Activated CD8-positive, alpha-beta memory T cell treated with anti-CD3 and anti-CD28 coated beads for 4 hours (primary cell): ENCODE measurements at regions not wholly inside any gene's neighbourhood (a gene's known extent, or its start where the extent isn't known, plus 50 kb on each side); places are given as distances from the start of the nearest gene placed in this dataset.
"Not testable (repeated sequence)": the region's sequence is repeated elsewhere in the genome, so short reads cannot be mapped to it uniquely, and the experiment has no call there.

Experiments
- DNase-seq, 2 donors: peaks; one replicate each; pipeline ENCODE4 v3.0.0-alpha.2; 2020; ENCODE audit warnings: low read depth in 2 of 2

DNA sequence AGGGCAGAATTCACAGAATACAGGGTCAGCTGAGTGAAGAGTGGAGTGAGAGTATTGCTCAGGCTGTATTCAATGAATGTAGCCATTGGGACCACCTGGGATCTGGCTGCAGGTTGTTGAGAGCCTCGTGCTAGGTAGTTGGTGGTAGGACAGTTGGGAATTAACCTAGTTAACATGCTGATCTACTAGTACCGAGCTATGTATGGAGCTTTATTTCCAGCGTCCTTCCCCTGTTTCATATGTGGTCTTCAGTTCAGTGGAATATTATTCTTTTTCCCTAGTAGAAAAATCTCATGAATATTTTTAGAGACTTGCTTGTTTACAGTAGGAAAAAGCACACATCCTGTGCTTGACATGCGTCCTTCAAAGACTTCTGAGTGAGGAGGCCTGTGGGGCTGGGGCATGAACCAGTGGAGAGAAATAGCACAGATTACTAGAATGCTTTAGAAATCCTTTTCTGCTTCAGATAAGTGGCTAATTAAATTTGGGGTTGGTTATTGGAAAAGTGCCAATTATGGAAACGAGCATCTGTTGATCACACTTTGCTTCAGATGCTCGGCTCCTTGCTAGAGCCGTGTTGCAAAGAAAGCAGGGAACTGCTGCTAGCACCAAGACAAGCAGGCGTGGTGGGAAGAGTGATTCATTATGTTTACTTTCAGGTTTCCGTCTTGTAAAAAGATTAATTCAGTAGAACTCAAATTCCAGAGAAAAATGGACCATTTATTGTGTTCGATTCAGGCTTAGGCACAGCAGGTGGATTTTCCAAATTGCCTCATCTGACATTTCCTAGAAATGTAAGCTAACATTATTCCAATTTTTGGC lies 53.6 kb downstream of the ARF6 start:
- peak in 1 of 2 donors; percentile 6 for DNase-seq

GRCh38 chr14:49947506-49947905 lies 54.6 kb downstream of the ARF6 start:
- DNase-seq, result no peak

GRCh38 chr14:49950275-49951228 lies 57.7 kb downstream of the ARF6 start:
- DNase-seq, result no peak

GRCh38 chr14:49951229-49951607 lies 58.3 kb downstream of the ARF6 start:
- DNase-seq, result no peak

DNA sequence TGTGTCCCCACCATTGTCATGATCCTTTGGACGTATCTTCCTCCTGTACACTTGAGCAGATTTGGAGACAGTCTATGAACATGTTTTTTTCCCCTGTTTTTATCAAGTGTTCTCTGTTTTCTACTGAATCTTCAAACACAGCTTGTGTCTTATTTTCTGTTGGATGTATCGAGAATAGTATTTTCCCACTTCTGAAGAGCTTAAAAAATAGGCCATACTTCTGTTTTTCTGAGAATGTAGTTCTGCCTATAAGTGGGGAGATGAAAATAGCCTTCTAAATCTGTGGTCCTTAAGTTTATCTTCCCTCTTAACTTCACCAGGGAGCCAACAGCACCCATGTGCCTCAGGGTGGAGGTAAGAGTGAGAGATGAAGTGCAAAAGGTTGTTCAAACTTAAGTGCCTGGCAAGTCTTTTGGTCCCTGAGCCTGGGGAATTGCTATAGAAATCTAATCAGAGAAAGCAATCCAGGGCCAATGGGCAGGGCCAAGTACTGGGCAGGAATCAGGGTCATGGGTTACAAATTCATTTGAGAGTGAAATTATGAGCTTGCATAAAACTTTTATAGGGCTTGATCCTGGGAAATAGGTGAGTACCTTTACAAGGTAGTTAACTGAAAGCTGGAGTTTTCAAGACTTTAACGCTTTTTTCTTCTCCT lies 58.9 kb downstream of the ARF6 start:
- DNase-seq, result no peak

- DNase-seq, result no peak
These were observed 60.3 kb downstream of the ARF6 start for GRCh38 chr14:49953196-49953595.

DNA sequence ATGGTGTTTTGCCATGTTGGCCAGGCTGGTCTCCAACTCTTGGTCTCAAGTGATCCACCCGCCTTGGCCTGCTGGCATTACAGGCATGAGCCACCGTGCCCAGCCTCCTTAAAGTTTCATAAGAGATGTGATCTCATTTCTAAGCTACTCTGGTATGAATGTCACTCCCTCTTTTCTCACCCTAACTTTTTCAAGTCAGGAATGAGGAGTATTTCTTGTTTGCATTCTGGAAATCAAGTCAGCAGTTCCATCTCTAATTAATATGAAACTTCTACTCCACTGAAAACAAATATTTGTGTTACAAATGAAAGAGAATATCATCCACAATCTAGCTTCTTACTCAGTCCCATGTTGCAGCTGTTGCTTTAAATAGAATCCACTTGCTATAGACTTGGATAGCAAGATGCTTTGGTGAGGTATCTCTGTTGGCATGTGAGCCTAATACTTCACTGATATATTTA lies 61.3 kb downstream of the ARF6 start:
- DNase-seq, result no peak

GRCh38 chr14:49955024-49955423 lies 62.1 kb downstream of the ARF6 start:
- DNase-seq, result no peak

DNA sequence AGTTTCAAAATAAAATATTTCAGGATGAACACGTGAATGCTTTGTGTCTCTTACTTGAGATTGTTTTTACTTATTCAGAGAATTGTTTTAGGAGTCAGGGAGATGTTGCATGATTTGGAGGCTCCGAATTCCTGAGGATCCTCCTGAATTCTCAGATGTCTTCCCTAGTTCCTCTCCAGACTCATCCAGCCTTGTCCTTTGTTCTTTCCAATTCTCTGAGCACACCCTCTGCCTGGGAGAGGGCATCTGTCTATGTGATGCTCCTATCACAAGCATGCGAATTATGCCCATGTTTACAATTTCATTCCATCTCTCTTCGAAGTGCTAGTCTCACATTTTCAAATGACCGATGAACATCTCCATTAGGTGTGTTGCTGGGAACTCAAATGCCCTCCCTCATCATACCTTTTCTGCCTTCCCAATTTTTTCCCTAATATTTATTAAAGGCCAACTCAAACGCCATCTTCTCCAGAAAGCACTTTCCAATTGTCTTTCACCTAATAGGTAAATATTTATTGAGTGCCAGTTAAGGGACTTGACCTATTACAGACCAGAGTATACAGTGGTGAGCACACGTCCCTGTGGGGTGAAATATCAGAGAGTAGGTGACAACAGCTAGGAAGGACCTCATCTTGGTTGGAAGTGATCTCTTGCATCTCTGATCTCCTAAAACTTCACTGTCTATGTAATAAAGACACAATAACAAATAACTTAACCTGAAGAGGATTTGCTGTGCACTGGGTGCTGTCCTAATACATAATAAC lies 64.4 kb downstream of the ARF6 start:
- DNase-seq, result no peak

GRCh38 chr14:49959822-49960408 lies 67.0 kb downstream of the ARF6 start:
- no peak for DNase-seq

GRCh38 chr14:49960453-49960852 lies 67.6 kb downstream of the ARF6 start:
- no peak for DNase-seq

GRCh38 chr14:49961270-49962222 lies 68.7 kb downstream of the ARF6 start:
- no peak for DNase-seq

GRCh38 chr14:49962621-49963020 lies 69.7 kb downstream of the ARF6 start:
- DNase-seq, result no peak

DNA sequence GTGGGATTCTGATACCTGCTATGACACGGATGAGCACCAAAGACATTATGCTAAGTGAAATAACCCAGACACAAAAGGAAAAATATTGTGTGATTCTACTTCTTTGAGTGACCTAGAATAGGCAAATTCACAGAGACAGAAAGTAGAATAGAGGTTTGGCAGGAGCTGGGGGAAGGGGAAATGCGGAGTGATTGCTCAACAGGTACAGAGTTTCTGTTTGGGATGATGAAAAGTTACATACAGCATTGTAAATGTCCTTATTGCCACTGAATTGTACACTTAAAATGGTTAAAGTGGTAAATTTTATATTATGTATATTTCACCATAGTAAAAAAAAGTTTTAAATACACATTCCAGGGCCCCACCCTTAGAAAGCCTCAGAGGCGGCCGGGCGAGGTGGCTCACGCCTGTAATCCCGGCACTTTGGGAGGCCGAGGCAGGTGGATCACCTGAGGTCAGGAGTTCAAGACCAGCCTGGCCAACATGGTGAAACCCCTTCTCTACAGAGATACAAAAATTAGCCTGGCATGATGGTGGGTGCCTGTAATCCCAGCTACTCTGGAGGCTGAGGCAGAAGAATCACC lies 72.3 kb downstream of the ARF6 start:
- DNase-seq, result not testable (repeated sequence)

DNA sequence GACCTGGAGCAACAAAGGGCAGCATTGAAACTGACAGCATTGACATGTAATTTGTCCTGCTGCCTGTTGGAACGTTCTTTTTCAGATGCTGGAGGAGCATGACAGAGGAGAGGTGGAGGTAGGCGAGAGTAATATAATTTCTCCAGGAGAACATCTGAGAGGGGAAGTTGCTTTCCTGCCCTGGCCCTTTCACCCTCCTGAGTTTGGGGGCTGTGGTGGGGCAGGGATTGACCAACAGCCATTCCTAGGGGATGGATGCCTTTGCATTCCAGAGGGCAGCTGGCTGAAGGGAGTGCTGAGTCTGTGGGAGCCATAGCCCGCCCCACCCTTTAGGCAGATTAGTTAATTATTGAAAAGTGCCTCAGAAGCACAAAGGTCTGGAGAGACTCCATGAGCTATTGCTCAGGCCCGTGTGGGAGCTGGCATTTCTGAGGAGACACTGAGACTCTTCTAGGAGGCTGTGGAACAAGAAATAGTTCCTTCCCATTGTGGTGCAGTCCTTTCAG lies 73.5 kb downstream of the ARF6 start:
- no peak for DNase-seq

GRCh38 chr14:49966971-49967630 lies 74.2 kb downstream of the ARF6 start:
- DNase-seq, result no peak

DNA sequence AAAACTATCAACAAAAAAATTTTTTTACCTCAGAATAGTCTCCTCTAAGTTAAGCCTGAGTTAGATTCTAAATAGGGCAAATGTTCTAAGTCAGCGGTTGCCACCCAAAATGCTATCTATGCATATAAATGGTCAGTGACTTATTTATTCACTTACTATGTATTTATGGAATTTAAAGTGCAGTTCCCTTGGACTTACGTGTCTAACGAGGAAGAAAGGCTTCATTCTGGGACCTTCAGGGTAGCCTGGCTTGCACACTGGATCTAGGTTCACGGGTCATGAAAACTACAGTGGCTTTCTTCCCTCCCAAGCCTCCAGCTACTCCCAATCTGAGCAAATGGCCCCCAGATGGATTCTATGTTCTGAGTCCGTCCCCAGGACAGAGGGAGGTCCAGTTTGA lies 77.1 kb downstream of the ARF6 start:
- DNase-seq, result no peak

DNA sequence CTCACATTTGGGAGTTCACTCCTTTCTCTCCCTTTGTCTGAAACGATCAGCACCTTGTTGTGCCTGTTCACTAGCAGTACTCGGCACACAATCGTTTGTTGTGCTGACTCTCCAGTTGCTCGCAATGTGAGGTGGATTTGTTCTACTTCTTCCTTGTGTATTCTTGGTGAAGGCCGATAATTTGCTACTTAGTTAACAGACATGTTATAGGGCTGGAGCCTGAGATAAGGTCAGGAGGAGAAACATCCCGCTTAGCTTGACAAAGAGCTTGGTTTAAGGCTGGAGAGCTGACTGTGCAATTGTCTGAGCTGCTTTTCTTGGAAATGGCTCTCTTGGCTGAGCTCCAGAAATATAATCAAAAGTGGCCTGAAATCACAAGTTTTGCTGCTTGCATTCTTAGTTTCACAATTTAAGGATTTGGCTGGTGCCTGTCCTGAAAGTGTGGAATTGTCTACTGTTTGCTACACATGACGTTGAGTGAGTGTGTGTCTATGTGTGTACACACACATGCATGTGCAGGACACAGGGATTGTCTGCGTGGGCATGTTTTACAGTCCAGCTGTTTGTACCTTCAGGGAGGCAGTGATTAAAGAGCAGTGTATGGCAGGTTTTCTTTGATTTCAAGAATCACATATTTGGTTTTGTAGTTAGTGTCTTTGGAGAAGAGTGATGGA lies 77.7 kb downstream of the ARF6 start:
- DNase-seq, result no peak
